ENCODE measurements at regions not wholly inside any gene's neighbourhood (a gene's known extent, or its start where the extent isn't known, plus 50 kb on each side); places are given as distances from the start of the nearest gene placed in this dataset.

GRCh38 chr13:109954441-109954840 is 168.1 kb upstream of the IRS2 start:
- Histone ChIP-seq H3K9me3 (no peaks in the 10 kb centered on the region), H3K4me3 (ENCODE audit: control insufficient read depth in 1 of 2, extremely low read depth in 1 of 2, low read length in 1 of 2) (no peak overlapping the region), H3K4me1 (ENCODE audit: control insufficient read depth in 1 of 2, extremely low read depth in 1 of 2, insufficient read depth in 2 of 2, low read length in 2 of 2) (no peaks in the 10 kb centered on the region), H3K27me3 (replicated peaks in 1 of 2; ENCODE audit: control insufficient read depth in 2 of 2, extremely low read depth in 1 of 2, insufficient read depth in 2 of 2, low read length in 1 of 2) (no peaks in the 10 kb centered on the region), H3K27ac (ENCODE audit: low read length) (no peak overlapping the region), H3K36me3 (ENCODE audit: control insufficient read depth in 2 of 2, extremely low read depth in 1 of 2, insufficient read depth in 1 of 2, low read length in 1 of 2) (no peaks in the 10 kb centered on the region)
- POLR2A ChIA-PET: no interaction called here
- Mint-ChIP-seq H3K4me3 (no peak overlapping the region), H3K4me1 (no peaks in the 10 kb centered on the region), H3K36me3 (no peaks in the 10 kb centered on the region), H3K27me3 (no peaks in the 10 kb centered on the region), H3K9me3 (peaks cover 0 to 21% (median 7%) of the 10 kb centered on the region in 3 donors), H3K27ac (no peak overlapping the region)
- ATAC-seq (replicated peaks in 1 of 4) (no peak), DNase-seq (no peak)
- 78% methylated on average over 4 of the region's 6 CpGs for WGBS (ENCODE audit: insufficient coverage)
- CTCF ChIA-PET: no interaction called here

GRCh38 chr13:109951491-109951890 is 165.1 kb upstream of the IRS2 start:
- DNase-seq (no peak), ATAC-seq (replicated peaks in 1 of 4) (no peak)
- H3K27me3 ChIP-seq (replicated peaks in 1 of 2; ENCODE audit: control insufficient read depth in 2 of 2, extremely low read depth in 1 of 2, insufficient read depth in 2 of 2, low read length in 1 of 2): no peaks in the 10 kb centered on the region
- no peaks in the 10 kb centered on the region for H3K4me1 ChIP-seq (ENCODE audit: control insufficient read depth in 1 of 2, extremely low read depth in 1 of 2, insufficient read depth in 2 of 2, low read length in 2 of 2)
- peaks cover 0 to 3% of the 10 kb centered on the region in 2 donors for H3K27me3 Mint-ChIP-seq
- H3K36me3 ChIP-seq (ENCODE audit: control insufficient read depth in 2 of 2, extremely low read depth in 1 of 2, insufficient read depth in 1 of 2, low read length in 1 of 2): no peaks in the 10 kb centered on the region
- ChIA-PET POLR2A (no interaction called here), CTCF (no interaction called here)
- no peaks in the 10 kb centered on the region for H3K4me1 Mint-ChIP-seq
- no peak overlapping the region for H3K27ac Mint-ChIP-seq
- H3K27ac ChIP-seq (ENCODE audit: low read length): no peak overlapping the region
- WGBS (ENCODE audit: insufficient coverage): no CpG with 5 or more reads among the region's 1 CpG
- peaks cover 0 to 4% (median 0%) of the 10 kb centered on the region in 3 donors for H3K9me3 Mint-ChIP-seq
- no peak overlapping the region for H3K4me3 ChIP-seq (ENCODE audit: control insufficient read depth in 1 of 2, extremely low read depth in 1 of 2, low read length in 1 of 2)
- no peaks in the 10 kb centered on the region for H3K9me3 ChIP-seq
- H3K4me3 Mint-ChIP-seq: no peak overlapping the region
- no peaks in the 10 kb centered on the region for H3K36me3 Mint-ChIP-seq

- H3K36me3 ChIP-seq (ENCODE audit: control insufficient read depth in 2 of 2, extremely low read depth in 1 of 2, insufficient read depth in 1 of 2, low read length in 1 of 2): no peaks in the 10 kb centered on the region
- H3K4me1 Mint-ChIP-seq: no peaks in the 10 kb centered on the region
- H3K27me3 ChIP-seq (replicated peaks in 1 of 2; ENCODE audit: control insufficient read depth in 2 of 2, extremely low read depth in 1 of 2, insufficient read depth in 2 of 2, low read length in 1 of 2): no peaks in the 10 kb centered on the region
- ChIA-PET POLR2A (no interaction called here), CTCF (no interaction called here)
- H3K4me3 ChIP-seq (ENCODE audit: control insufficient read depth in 1 of 2, extremely low read depth in 1 of 2, low read length in 1 of 2): no peak overlapping the region
- no peaks in the 10 kb centered on the region for H3K4me1 ChIP-seq (ENCODE audit: control insufficient read depth in 1 of 2, extremely low read depth in 1 of 2, insufficient read depth in 2 of 2, low read length in 2 of 2)
- no peaks in the 10 kb centered on the region for H3K9me3 ChIP-seq
- peaks cover 0 to 7% of the 10 kb centered on the region in 2 donors for H3K27me3 Mint-ChIP-seq
- H3K27ac ChIP-seq (ENCODE audit: low read length): no peak overlapping the region
- no peaks in the 10 kb centered on the region for H3K36me3 Mint-ChIP-seq
- no peak for ATAC-seq (replicated peaks in 1 of 4)
- H3K9me3 Mint-ChIP-seq: peaks cover 0 to 8% (median 0%) of the 10 kb centered on the region in 3 donors
- H3K4me3 Mint-ChIP-seq: no peak overlapping the region
- no peak for DNase-seq
- WGBS (ENCODE audit: insufficient coverage): no CpG with 5 or more reads among the region's 2 CpGs
- no peak overlapping the region for H3K27ac Mint-ChIP-seq
These were observed 163.0 kb upstream of the IRS2 start for GRCh38 chr13:109949397-109949796.

GRCh38 chr13:109947006-109947405 is 160.6 kb upstream of the IRS2 start:
- no CpG with 5 or more reads among the region's 2 CpGs for WGBS (ENCODE audit: insufficient coverage)
- POLR2A ChIA-PET: interaction anchor here in 1 of 2 donors (0.5 kb wide), 1 partner anchor 338 kb away, joined by 3 read pairs; no protein-coding TSS in a partner anchor
- H3K4me3 Mint-ChIP-seq: no peak overlapping the region

GRCh38 chr13:109945206-109945960 is 159.0 kb upstream of the IRS2 start:
- WGBS (ENCODE audit: insufficient coverage): no CpG with 5 or more reads among the region's 4 CpGs
- no peaks in the 10 kb centered on the region for H3K9me3 ChIP-seq
- no peak for ATAC-seq (replicated peaks in 1 of 4)
- ChIA-PET POLR2A (no interaction called here), CTCF (no interaction called here)
- H3K4me3 ChIP-seq (ENCODE audit: control insufficient read depth in 1 of 2, extremely low read depth in 1 of 2, low read length in 1 of 2): no peak overlapping the region
- Mint-ChIP-seq H3K4me3 (no peak overlapping the region), H3K27ac (no peak overlapping the region), H3K36me3 (no peaks in the 10 kb centered on the region), H3K4me1 (no peaks in the 10 kb centered on the region), H3K27me3 (peaks cover 2 to 11% of the 10 kb centered on the region in 2 donors), H3K9me3 (peaks cover 0 to 4% (median 0%) of the 10 kb centered on the region in 3 donors)
- H3K36me3 ChIP-seq (ENCODE audit: control insufficient read depth in 2 of 2, extremely low read depth in 1 of 2, insufficient read depth in 1 of 2, low read length in 1 of 2): no peaks in the 10 kb centered on the region
- H3K27ac ChIP-seq (ENCODE audit: low read length): no peak overlapping the region
- no peak for DNase-seq
- no peaks in the 10 kb centered on the region for H3K27me3 ChIP-seq (replicated peaks in 1 of 2; ENCODE audit: control insufficient read depth in 2 of 2, extremely low read depth in 1 of 2, insufficient read depth in 2 of 2, low read length in 1 of 2)
- no peaks in the 10 kb centered on the region for H3K4me1 ChIP-seq (ENCODE audit: control insufficient read depth in 1 of 2, extremely low read depth in 1 of 2, insufficient read depth in 2 of 2, low read length in 2 of 2)

More at GRCh38 chr13:109947006-109947405, 160.6 kb upstream of the IRS2 start:
- no peaks in the 10 kb centered on the region for H3K9me3 ChIP-seq
- H3K4me3 ChIP-seq (ENCODE audit: control insufficient read depth in 1 of 2, extremely low read depth in 1 of 2, low read length in 1 of 2): no peak overlapping the region
- no peak overlapping the region for H3K27ac Mint-ChIP-seq
- peaks cover 2 to 11% of the 10 kb centered on the region in 2 donors for H3K27me3 Mint-ChIP-seq
- H3K9me3 Mint-ChIP-seq: peaks cover 0 to 4% (median 0%) of the 10 kb centered on the region in 3 donors
- H3K36me3 Mint-ChIP-seq: no peaks in the 10 kb centered on the region
- H3K36me3 ChIP-seq (ENCODE audit: control insufficient read depth in 2 of 2, extremely low read depth in 1 of 2, insufficient read depth in 1 of 2, low read length in 1 of 2): no peaks in the 10 kb centered on the region
- ATAC-seq (replicated peaks in 1 of 4) (no peak), DNase-seq (no peak)
- H3K27me3 ChIP-seq (replicated peaks in 1 of 2; ENCODE audit: control insufficient read depth in 2 of 2, extremely low read depth in 1 of 2, insufficient read depth in 2 of 2, low read length in 1 of 2): no peaks in the 10 kb centered on the region
- H3K4me1 Mint-ChIP-seq: no peaks in the 10 kb centered on the region
- CTCF ChIA-PET: no interaction called here
- H3K27ac ChIP-seq (ENCODE audit: low read length): no peak overlapping the region
- no peaks in the 10 kb centered on the region for H3K4me1 ChIP-seq (ENCODE audit: control insufficient read depth in 1 of 2, extremely low read depth in 1 of 2, insufficient read depth in 2 of 2, low read length in 2 of 2)

- CTCF ChIA-PET: no interaction called here
These were observed 155.6 kb upstream of the IRS2 start for GRCh38 chr13:109941951-109942350.

More at GRCh38 chr13:109941951-109942350, 155.6 kb upstream of the IRS2 start:
- Histone ChIP-seq H3K4me3 (ENCODE audit: control insufficient read depth in 1 of 2, extremely low read depth in 1 of 2, low read length in 1 of 2) (no peak overlapping the region), H3K27me3 (replicated peaks in 1 of 2; ENCODE audit: control insufficient read depth in 2 of 2, extremely low read depth in 1 of 2, insufficient read depth in 2 of 2, low read length in 1 of 2) (no peaks in the 10 kb centered on the region), H3K9me3 (no peaks in the 10 kb centered on the region), H3K27ac (ENCODE audit: low read length) (no peak overlapping the region), H3K36me3 (ENCODE audit: control insufficient read depth in 2 of 2, extremely low read depth in 1 of 2, insufficient read depth in 1 of 2, low read length in 1 of 2) (no peaks in the 10 kb centered on the region), H3K4me1 (ENCODE audit: control insufficient read depth in 1 of 2, extremely low read depth in 1 of 2, insufficient read depth in 2 of 2, low read length in 2 of 2) (no peaks in the 10 kb centered on the region)
- WGBS (ENCODE audit: insufficient coverage): no CpG with 5 or more reads among the region's 7 CpGs
- ATAC-seq (replicated peaks in 1 of 4) (no peak), DNase-seq (no peak)
- Mint-ChIP-seq H3K4me3 (no peak overlapping the region), H3K9me3 (peaks cover 0 to 4% (median 0%) of the 10 kb centered on the region in 3 donors), H3K27me3 (peaks cover 2 to 11% of the 10 kb centered on the region in 2 donors), H3K36me3 (no peaks in the 10 kb centered on the region), H3K27ac (no peak overlapping the region), H3K4me1 (no peaks in the 10 kb centered on the region)
- POLR2A ChIA-PET: no interaction called here

Measured in T-cell (primary cell).